ENCODE measurements at regions not wholly inside any gene's neighbourhood (a gene's known extent, or its start where the extent isn't known, plus 50 kb on each side); places are given as distances from the start of the nearest gene placed in this dataset.

GRCh38 chr5:6961123-6961522 is 247.9 kb downstream of the TENT4A start:
- no peak for DNase-seq (ENCODE audit: low read depth)
- no peak overlapping the region for H3K4me3 ChIP-seq (replicated peaks; ENCODE audit: low read depth, low read length)
- TF ChIP-seq, protein P1, sequence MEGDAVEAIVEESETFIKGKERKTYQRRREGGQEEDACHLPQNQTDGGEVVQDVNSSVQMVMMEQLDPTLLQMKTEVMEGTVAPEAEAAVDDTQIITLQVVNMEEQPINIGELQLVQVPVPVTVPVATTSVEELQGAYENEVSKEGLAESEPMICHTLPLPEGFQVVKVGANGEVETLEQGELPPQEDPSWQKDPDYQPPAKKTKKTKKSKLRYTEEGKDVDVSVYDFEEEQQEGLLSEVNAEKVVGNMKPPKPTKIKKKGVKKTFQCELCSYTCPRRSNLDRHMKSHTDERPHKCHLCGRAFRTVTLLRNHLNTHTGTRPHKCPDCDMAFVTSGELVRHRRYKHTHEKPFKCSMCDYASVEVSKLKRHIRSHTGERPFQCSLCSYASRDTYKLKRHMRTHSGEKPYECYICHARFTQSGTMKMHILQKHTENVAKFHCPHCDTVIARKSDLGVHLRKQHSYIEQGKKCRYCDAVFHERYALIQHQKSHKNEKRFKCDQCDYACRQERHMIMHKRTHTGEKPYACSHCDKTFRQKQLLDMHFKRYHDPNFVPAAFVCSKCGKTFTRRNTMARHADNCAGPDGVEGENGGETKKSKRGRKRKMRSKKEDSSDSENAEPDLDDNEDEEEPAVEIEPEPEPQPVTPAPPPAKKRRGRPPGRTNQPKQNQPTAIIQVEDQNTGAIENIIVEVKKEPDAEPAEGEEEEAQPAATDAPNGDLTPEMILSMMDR (IDR thresholded peaks at IDR 0.05; ENCODE audit: low read length, missing control alignments), result no peak

- H3K4me3 ChIP-seq (replicated peaks; ENCODE audit: low read depth, low read length), result no peak overlapping the region
- DNase-seq (ENCODE audit: low read depth), result no peak
- TF ChIP-seq, protein P1 (IDR thresholded peaks at IDR 0.05; ENCODE audit: low read length, missing control alignments), result no peak
Observed at GRCh38 chr5:6961837-6962635, 248.8 kb downstream of the TENT4A start.

DNA sequence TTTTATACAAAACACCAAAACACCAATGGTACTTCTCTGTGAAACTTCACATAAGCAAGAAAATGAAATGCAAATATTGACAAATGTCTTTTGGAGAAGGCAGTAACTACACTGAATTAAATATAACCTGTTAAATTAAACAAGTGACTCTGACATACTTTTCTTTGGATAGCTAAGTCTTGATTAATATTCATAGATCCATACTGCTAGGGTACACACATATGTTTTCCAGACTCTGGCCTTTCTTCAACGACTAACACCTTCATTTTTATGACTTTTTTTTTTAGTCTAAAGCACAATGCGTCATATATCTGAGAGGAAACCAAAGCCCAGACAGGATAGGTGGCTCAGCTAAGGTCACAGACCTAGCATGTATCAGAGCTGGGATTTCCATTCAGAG is 263.7 kb downstream of the TENT4A start:
- H3K4me3 ChIP-seq (replicated peaks; ENCODE audit: low read depth, low read length), result no peak overlapping the region
- DNase-seq (ENCODE audit: low read depth), result no peak
- TF ChIP-seq, protein P1 (IDR thresholded peaks at IDR 0.05; ENCODE audit: low read length, missing control alignments), result no peak

DNA sequence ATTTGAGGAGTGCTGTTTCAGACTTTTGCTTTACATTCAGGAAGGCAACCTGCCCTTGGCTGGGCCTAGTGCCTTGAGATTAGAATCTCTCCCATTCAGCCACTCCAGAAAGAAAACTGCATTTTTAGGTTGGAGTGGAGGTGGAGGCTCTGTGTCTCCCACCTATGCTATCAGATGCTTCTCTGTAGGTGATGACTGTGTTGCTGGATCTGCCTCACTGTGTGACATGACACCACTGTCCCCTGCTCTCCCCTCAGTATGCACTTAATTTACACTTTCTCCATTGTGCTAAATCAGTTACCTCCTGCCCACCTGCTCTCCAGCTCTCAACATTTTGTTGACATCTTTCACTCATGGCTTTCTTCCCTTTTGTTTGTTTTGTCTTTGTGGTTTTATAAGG is 265.8 kb downstream of the TENT4A start:
- TF ChIP-seq, protein P1 (IDR thresholded peaks at IDR 0.05; ENCODE audit: low read length, missing control alignments), result no peak
- DNase-seq (ENCODE audit: low read depth), result no peak
- no peak overlapping the region for H3K4me3 ChIP-seq (replicated peaks; ENCODE audit: low read depth, low read length)

GRCh38 chr5:6989230-6989629 is 276.0 kb downstream of the TENT4A start:
- DNase-seq (ENCODE audit: low read depth), result no peak
- no peak overlapping the region for H3K4me3 ChIP-seq (replicated peaks; ENCODE audit: low read depth, low read length)
- TF ChIP-seq, protein P1 (IDR thresholded peaks at IDR 0.05; ENCODE audit: low read length, missing control alignments), result no peak

GRCh38 chr5:6994097-6994496 is 280.9 kb downstream of the TENT4A start:
- H3K4me3 ChIP-seq (replicated peaks; ENCODE audit: low read depth, low read length), result no peak overlapping the region
- TF ChIP-seq, protein P1 (IDR thresholded peaks at IDR 0.05; ENCODE audit: low read length, missing control alignments), result no peak
- DNase-seq (ENCODE audit: low read depth), result no peak

GRCh38 chr5:6995115-6995514 is 281.9 kb downstream of the TENT4A start:
- TF ChIP-seq, protein P1 (IDR thresholded peaks at IDR 0.05; ENCODE audit: low read length, missing control alignments), result no peak
- no peak overlapping the region for H3K4me3 ChIP-seq (replicated peaks; ENCODE audit: low read depth, low read length)
- DNase-seq (ENCODE audit: low read depth), result no peak

Measured in fibroblast of pulmonary artery (primary cell).